ENCODE measurements at regions not wholly inside any gene's neighbourhood (a gene's known extent, or its start where the extent isn't known, plus 50 kb on each side); places are given as distances from the start of the nearest gene placed in this dataset.

DNA sequence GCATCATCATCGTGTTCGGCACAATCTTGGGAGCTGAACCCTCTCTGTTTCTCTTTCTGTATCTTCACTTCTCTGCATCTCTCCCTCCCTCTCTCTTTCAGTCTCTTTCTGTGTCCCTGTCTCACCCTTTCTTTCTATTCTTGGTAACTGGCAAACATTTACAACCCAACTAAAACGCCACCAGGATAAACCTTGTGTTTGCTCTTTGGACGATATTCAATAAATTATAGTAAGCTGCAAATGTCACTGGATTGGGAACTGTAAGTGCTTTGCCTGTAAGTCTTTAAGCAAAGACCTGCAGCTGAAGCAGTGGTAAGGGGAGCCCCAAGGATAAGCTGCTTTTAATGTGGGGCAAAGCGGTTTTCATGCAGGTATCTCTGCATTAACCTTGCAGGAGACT, 558.0 kb upstream of the MKI67 start:
- no peak for TF ChIP-seq CTCF (conservative IDR thresholded peaks at IDR 0.05; ENCODE audit: low read depth, low read length)
- no peak for TF ChIP-seq EZH2 (IDR thresholded peaks at IDR 0.05; ENCODE audit: low read length, unreplicated experiment)

Measured in PC-3 (cell line).